ENCODE measurements at regions not wholly inside any gene's neighbourhood (a gene's known extent, or its start where the extent isn't known, plus 50 kb on each side); places are given as distances from the start of the nearest gene placed in this dataset.
"Not testable (repeated sequence)": the region's sequence is repeated elsewhere in the genome, so short reads cannot be mapped to it uniquely, and the experiment has no call there.

GRCh38 chr9:87210658-87211057 is 263.4 kb upstream of the GAS1 start:
- TF ChIP-seq POLR2A, CTCF (IDR thresholded peaks at IDR 0.05): not testable (repeated sequence)

All from vagina (tissue), 2 donors.